HG03097 (cell line): ENCODE measurements at regions not wholly inside any gene's neighbourhood (a gene's known extent, or its start where the extent isn't known, plus 50 kb on each side); places are given as distances from the start of the nearest gene placed in this dataset.
"Not testable (repeated sequence)": the region's sequence is repeated elsewhere in the genome, so short reads cannot be mapped to it uniquely, and the experiment has no call there.

Experiments
- ATAC-seq: cut with Tn5 transposase; IDR thresholded peaks from one replicate; pipeline ENCODE4 v1.9.1; 2021; ENCODE audit not compliant: unreplicated experiment, low FRiP score

DNA sequence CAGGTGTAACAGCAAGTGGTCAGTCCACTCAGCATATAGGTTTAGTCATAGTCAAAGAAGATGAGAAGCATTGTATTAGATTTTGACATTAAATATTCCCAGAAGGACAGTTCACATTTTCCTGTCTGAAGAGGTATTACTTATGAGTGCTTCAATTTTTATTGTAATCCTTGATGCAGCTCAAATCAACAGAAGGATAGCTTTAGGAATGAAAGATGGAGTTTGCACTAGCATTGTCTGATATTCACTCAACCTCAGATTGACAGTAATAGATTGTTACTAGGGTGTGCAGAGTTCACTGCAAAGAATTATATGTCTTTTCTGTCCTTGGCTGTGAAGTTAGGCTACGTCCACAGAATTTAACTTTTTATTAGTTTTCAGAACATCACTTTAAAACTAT is 764.3 kb upstream of the AADAT start:
- no peak for ATAC-seq

- ATAC-seq: no peak
Measured at GRCh38 chr4:170853422-170854021, 763.8 kb upstream of the AADAT start.

- no peak for ATAC-seq
Measured at GRCh38 chr4:170849969-170850368, 760.2 kb upstream of the AADAT start.

DNA sequence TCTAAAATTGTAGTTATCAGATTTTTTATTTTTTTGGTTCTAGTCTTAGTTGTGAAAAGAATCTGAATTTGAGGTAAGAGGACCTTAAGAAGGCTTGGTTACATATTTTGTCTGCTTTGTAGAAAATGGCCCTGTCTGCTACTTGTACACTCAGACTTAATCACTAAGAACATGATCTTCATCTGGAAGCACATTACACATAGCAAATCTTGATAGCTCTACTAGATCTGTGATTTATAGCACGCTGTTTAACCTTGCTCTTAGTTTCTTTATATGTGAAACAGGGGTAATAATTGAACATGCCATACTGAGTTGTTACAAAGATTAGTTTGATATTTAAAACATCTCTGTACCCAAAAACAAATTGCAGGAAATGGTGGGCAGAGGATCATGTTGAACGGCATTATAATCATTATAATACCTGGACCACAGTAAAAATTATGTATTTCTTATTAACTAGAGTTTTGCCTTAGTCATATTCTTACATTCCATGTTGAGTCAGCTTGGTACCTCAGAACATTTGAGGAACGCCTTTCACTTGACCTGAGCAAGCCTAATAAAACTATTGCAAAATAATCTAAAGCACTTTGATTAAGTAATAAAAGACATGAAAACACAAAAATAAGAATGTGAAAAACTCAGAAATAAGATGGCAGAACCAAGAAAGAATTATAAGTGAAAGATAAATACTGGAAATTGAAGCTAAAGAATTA is 738.0 kb upstream of the AADAT start:
- no peak for ATAC-seq

- no peak for ATAC-seq
Measured at GRCh38 chr4:170818786-170819185, 729.0 kb upstream of the AADAT start.

DNA sequence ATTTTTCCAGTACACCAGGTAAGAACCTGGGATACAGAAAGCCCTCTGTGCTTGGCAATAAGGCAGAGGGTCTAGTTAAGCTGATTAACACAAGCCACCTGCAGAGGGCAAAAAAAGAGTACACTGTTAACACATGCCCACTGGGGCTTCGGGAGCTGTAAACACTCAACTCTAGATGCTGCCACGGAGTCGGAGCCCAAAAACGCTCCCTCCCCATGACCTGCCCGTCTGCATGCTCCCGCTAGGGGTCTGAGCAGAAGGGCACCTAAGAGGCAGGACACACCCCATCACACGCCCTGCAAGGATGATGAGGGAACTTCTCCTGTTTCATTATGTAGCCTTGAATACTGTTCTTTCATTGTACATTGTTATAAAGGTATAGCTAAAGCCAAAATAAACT is 715.6 kb upstream of the AADAT start:
- ATAC-seq: no peak

DNA sequence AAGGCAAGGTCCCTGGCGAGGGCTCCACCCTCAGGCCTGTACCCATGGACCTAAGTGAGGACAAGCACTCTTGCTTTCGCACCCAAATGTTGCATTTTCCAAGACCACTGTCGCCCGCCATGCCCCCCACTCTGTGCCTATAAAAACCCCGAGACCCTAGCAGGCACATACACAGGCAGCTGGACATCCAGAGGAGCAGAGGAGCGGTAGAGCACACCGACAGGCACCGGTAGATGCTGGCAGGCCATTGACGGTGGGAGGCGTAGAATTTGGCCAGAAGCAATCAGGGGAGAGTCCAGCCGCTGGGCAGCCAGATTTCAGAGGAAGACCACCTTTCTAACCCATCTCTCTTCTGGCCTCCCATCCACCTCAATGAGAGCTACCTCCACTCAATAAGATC is 715.2 kb upstream of the AADAT start:
- no peak for ATAC-seq

DNA sequence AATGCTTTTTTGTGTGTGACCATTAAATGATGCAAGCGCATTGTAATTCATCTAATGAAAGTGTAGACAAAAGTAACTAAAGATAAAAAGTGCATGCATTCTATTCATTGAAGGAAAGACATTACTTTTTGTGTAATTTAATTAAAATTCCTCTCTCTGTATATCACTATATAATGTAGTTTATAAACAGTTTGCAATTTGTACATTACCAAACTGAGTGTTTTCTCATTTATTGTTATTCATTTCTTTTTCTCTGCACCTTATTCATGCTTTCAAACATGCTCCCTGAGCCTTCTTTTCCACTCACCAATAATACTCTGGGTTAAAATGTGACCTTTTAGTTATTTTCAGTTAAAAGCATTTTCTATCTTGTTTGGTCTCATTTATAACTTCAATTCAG is 713.7 kb upstream of the AADAT start:
- no peak for ATAC-seq

DNA sequence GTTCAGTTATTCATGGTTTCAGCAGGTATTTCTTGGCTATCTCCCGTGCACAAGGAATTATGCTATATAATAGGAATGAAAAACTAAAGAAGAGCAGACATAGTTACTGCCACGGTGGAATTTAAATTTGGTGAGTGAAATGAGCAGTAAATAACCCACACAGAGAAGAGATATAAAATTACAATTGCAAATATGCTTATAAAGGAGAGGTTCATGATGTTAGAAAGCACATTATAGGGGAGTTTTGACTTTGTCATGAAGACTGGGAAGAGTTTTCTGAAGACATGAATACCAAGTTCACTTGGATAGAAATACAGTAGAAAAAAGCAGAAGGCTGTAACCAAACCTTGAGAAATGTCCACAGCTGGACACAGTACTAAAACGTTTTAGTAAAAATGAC is 712.0 kb upstream of the AADAT start:
- no peak for ATAC-seq

DNA sequence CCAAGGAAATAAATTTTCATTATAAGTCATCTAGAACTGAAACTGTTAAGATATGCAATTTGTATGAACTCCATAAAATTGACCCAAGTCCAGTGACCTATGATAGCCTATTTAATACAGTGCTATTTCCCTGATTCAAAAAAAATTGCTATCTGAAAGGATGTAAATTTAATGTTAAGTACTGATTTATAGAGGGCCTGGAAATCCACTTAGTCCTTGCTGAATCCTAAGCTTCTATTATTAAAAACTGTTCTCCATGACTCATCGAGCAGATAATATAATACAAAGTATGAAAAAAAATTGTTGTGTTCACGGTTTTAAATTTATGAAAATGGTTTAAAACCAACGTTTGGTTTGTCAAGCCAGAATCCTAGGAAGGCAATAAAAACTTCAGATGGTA is 704.8 kb upstream of the AADAT start:
- ATAC-seq: no peak

- not testable (repeated sequence) for ATAC-seq
Measured at GRCh38 chr4:170788540-170789051, 698.8 kb upstream of the AADAT start.

GRCh38 chr4:170777663-170778062 is 687.9 kb upstream of the AADAT start:
- no peak for ATAC-seq

DNA sequence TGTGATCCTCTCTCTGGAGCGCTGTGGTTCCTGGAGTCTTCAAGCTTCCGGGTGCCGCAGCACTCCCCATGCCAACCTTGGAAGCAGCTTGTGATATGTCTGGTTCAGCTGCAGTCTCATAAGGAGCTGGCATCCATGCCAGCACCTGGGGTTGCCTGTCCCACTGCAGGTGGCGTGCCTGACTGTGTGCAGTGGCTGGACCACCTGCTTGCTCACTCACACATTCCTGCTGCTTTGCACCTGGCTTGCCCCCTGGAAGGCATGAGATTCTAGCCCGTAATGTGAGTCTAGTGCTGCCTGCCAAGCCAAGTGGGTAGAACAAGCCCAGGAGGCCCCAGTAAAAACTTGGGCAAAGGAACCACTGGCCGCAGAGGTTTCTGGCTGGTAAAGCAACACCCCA is 687.2 kb upstream of the AADAT start:
- ATAC-seq: no peak

DNA sequence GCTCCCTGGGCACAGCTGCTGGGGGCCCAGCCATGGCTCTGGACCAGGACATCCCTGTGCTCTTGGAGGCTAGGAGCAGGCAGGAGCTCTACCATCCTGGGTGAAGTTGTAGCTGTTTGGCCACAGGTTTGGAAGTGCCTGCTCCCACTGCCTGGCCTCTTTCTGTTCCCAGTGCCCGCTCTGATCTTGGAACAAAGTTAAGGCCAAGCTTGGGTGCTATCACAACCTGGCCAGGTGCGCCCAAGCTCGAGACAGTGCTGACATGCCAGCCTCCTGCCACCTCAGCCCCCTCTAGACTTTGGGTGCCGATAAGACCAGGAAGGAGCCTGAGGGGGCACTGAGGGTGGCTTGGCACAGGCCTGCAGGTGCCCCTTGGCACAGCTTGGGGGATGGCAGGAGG is 686.1 kb upstream of the AADAT start:
- no peak for ATAC-seq

DNA sequence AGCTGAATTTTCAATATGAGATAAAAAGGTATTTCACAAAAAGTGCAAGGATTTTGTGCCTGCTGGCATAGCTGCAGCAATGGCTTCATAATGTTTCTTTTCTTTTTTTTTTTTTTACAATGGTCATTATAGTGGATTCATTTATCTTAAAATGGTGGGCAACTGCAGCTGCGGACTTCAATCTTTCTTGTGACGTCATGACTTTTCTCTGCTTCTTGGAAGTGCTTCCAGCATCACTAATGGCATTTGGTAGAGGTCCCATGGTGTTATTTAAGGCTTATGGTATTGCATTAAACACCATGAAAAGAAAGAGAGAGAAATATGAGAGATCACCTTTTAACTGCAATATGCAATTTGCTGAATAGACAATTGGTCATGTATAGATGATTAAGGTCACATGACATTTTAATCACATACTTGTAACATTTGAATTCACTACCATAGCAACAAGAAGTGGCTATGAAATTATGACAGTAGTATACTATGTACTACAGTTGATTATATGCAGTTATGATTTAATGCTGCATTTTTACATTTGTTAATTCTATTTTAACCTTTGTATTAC is 684.0 kb upstream of the AADAT start:
- no peak for ATAC-seq

- ATAC-seq: no peak
Measured at GRCh38 chr4:170772429-170772828, 682.7 kb upstream of the AADAT start.

DNA sequence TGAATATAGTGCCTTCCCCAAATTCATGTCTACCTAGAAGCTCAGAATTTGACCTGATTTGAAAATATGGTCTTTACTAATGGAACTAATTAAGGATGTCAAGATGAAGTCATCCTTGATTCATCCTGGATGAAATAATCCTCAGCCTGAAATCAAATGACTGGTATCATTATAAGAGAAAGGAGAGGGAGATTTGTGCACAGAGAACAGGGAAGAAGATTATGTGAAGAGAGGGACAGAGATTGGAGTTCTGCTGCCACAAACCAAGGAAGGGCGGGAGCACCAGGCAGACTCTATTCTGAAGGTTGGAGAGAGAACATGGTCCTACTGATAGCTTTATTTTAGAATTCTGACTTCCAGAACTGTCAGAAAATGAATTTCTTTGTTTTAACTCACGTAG is 680.9 kb upstream of the AADAT start:
- ATAC-seq: no peak

- ATAC-seq: no peak
Measured at GRCh38 chr4:170769862-170770261, 680.1 kb upstream of the AADAT start.

DNA sequence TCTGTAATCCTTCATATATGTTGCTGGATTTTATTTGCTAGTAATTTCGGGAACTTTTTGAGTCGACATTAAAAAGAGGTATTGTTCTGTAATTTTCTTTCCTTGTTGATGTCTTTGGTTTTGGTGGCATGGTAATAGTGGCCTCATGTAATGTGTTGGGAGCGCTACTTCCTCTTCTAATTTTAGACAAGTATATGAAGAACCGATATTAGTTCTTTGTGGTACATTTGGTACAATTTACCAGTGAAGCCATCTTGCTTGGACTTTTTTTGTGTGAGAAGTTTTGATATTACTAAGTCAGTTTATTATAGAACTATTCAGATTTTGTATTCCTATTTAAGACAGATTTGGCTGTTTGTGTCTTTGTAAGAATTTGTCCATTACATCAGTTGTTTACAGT is 669.2 kb upstream of the AADAT start:
- ATAC-seq: no peak

DNA sequence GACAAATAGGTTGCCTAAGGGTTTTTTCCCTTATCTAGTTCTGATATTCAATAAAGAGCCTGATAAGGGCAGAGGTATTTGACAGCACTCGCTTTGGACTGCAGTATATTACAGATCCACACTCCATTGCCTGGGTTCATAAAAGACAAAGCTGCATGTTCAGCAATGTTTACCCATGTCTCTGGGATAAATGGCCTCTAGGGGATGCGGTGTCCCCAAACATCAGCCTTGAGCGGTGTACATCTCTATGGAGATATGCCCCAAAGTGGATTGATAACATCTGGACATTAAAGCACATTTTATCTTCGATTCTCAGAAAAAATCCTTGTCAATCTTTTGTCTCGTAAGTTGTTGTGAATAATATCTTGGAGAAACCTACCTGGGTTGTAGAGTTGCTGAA is 660.8 kb upstream of the AADAT start:
- no peak for ATAC-seq

- ATAC-seq: no peak
Measured at GRCh38 chr4:170748975-170749374, 659.2 kb upstream of the AADAT start.

DNA sequence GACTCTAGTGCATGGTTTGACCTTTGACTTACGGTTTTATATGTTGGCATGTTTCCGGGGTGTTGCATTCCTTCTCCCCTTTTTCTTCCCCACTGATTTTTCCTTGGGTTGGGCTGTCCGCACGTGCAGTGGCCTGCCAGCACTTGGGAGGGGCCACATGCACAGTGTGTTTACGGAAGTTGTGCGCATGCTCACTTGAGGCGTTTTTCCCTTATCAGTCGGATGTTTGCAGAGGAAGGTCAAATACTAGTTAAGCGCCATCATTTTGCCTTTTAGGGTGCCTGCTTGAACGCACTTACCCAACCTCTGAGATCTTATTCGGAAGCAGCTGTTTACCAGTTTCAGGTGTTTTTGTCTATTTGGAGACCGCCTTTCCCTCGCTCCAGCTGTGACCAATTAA is 653.9 kb upstream of the AADAT start:
- ATAC-seq: no peak
